Smooth muscle cell (in vitro differentiated cells): ENCODE measurements at regions not wholly inside any gene's neighbourhood (a gene's known extent, or its start where the extent isn't known, plus 50 kb on each side); places are given as distances from the start of the nearest gene placed in this dataset.

Experiments
- DNase-seq: peaks from one replicate; lab custom pipeline; 2025; ENCODE audit not compliant: unreplicated experiment; lab: John Stamatoyannopoulos, UW
- H2AFZ ChIP-seq: fragments of 200-600 bp; sonication (generic); 2 replicates; pipeline ENCODE4 v1.6.0; 2016; ENCODE audit warnings: antibody characterized with exemption, low read depth, mild to moderate bottlenecking
- H3F3A ChIP-seq: fragments of 200-600 bp; sonication (generic); 2 replicates; pipeline ENCODE4 v1.6.0; 2017; ENCODE audit warnings: antibody characterized with exemption, low read depth
- H3K27ac ChIP-seq: fragments of 200-600 bp; sonication (generic); 2 replicates; pipeline ENCODE4 v1.5.1; 2016; ENCODE audit warnings: low read depth, mild to moderate bottlenecking
- H3K27me3 ChIP-seq: fragments of 200-600 bp; sonication (generic); 2 replicates; pipeline ENCODE4 v1.6.1; 2016; ENCODE audit warnings: low read depth, mild to moderate bottlenecking
- H3K36me3 ChIP-seq: fragments of 200-600 bp; sonication (generic); 2 replicates; pipeline ENCODE4 v1.5.1; 2016; ENCODE audit warnings: low read depth
- H3K4me1 ChIP-seq: fragments of 200-600 bp; sonication (generic); 2 replicates; pipeline ENCODE4 v1.5.1; 2016; ENCODE audit warnings: low read depth
- H3K4me2 ChIP-seq: fragments of 200-600 bp; sonication (generic); 2 replicates; pipeline ENCODE4 v1.6.0; 2016; ENCODE audit warnings: mild to moderate bottlenecking
- H3K4me3 ChIP-seq: fragments of 200-600 bp; sonication (generic); 2 replicates; pipeline ENCODE4 v1.5.1; 2016; ENCODE audit warnings: mild to moderate bottlenecking
- H3K79me2 ChIP-seq: fragments of 200-600 bp; sonication (generic); 2 replicates; pipeline ENCODE4 v1.6.0; 2016; ENCODE audit warnings: low read depth, mild to moderate bottlenecking
- H3K9ac ChIP-seq: fragments of 200-600 bp; sonication (generic); 2 replicates; pipeline ENCODE4 v1.6.0; 2016; ENCODE audit warnings: low read depth
- H3K9me3 ChIP-seq: fragments of 200-600 bp; sonication (generic); replicated peaks from 2 replicates; pipeline ENCODE4 v1.5.1; 2016; ENCODE audit warnings: low read depth
- H4K20me1 ChIP-seq: fragments of 200-600 bp; sonication (generic); 2 replicates; pipeline ENCODE4 v1.6.0; 2016; ENCODE audit warnings: low read depth
- WGBS: methylation state at CpG from one replicate; pipeline ENCODE4 v1.1.7; 2016; ENCODE audit warnings: low lambda C conversion rate; 5-methylcytosine and 5-hydroxymethylcytosine counted together
- TF ChIP-seq, protein P1 (sequence below): fragments of 200-600 bp; sonication (generic); IDR thresholded peaks from 2 replicates; pipeline ENCODE4 v1.5.1; 2017; ENCODE audit warnings: borderline replicate concordance, mild to moderate bottlenecking, antibody characterized with exemption; ENCODE audit not compliant: insufficient read depth, poor library complexity, severe bottlenecking

DNA sequence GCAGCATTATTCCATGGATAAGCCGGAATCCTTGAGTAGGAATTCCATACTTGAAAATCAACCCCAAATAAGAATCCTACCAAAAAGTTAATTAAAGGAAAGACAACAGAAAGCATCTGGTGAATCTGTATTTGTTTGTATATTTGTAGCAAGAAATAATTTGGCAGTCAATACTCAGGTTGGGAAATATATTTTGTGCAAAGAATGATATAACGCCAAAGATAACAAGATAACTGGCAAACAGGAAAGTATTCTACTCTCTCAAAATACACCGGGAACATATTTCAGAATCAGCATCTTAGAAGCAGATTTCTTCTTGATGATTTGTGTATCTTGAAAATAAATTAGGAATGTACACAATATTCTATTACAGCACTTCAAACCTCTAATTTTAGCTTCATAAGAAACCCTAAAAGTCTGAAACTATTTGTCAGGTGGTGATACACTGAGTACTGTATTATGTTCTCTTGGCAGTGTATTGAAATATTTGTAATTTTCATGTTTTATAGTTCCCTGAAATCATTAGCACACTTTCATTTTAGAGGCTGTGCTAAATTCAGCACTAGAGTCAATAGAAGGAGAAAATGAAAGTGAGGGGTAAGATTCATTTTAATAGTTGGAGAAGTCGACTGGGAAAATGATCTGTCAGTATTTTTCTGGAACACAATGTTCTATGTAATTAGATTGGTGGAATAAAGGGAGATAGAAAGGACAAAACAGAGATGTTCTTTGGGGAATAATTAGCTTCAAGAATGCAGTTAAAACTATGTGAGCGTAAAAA lies 879.7 kb upstream of the GJE1 start:
- H3K9me3 ChIP-seq: no peaks in the 10 kb centered on the region
- no peak overlapping the region for H3K4me2 ChIP-seq
- H4K20me1 ChIP-seq: no peaks in the 10 kb centered on the region
- no peak for DNase-seq
- no peaks in the 10 kb centered on the region for H3K79me2 ChIP-seq
- H3K27me3 ChIP-seq: no peaks in the 10 kb centered on the region
- H3K9ac ChIP-seq: no peak overlapping the region
- WGBS: 89% methylated on average over 5 of the region's 5 CpGs
- H3K4me3 ChIP-seq: no peak overlapping the region
- no peaks in the 10 kb centered on the region for H3K36me3 ChIP-seq
- H2AFZ ChIP-seq: peak overlapping the region; percentile 18
- no peak overlapping the region for H3K27ac ChIP-seq
- no peaks in the 10 kb centered on the region for H3F3A ChIP-seq
- H3K4me1 ChIP-seq: no peaks in the 10 kb centered on the region
- TF ChIP-seq, protein P1, sequence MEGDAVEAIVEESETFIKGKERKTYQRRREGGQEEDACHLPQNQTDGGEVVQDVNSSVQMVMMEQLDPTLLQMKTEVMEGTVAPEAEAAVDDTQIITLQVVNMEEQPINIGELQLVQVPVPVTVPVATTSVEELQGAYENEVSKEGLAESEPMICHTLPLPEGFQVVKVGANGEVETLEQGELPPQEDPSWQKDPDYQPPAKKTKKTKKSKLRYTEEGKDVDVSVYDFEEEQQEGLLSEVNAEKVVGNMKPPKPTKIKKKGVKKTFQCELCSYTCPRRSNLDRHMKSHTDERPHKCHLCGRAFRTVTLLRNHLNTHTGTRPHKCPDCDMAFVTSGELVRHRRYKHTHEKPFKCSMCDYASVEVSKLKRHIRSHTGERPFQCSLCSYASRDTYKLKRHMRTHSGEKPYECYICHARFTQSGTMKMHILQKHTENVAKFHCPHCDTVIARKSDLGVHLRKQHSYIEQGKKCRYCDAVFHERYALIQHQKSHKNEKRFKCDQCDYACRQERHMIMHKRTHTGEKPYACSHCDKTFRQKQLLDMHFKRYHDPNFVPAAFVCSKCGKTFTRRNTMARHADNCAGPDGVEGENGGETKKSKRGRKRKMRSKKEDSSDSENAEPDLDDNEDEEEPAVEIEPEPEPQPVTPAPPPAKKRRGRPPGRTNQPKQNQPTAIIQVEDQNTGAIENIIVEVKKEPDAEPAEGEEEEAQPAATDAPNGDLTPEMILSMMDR: no peak

DNA sequence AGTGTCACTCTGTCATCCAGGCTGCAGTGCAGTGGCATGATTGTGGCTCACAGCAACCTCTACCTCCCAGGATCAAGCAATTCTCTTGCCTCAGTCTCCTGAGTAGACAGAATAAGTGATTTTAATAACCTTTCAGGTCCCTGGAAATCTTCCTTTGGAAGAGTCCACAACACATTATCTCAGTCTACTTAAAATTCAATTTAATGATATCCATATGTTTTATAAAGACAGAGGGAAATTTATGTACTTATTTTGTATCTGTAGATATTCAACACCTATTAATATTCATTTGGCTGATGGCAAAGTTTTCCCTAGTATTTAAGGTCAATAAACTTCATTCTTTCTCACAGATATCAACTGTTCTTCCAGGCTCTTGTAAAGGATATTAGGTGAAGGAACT lies 881.4 kb upstream of the GJE1 start:
- no peak for DNase-seq
- H3K79me2 ChIP-seq: no peaks in the 10 kb centered on the region
- H3K9me3 ChIP-seq: no peaks in the 10 kb centered on the region
- H3K27me3 ChIP-seq: no peaks in the 10 kb centered on the region
- H2AFZ ChIP-seq: no peak overlapping the region
- H3K27ac ChIP-seq: no peak overlapping the region
- H3F3A ChIP-seq: no peaks in the 10 kb centered on the region
- TF ChIP-seq, protein P1: no peak
- H3K4me1 ChIP-seq: no peaks in the 10 kb centered on the region
- no peak overlapping the region for H3K9ac ChIP-seq
- no peaks in the 10 kb centered on the region for H4K20me1 ChIP-seq
- H3K4me3 ChIP-seq: no peak overlapping the region
- no peaks in the 10 kb centered on the region for H3K36me3 ChIP-seq
- no peak overlapping the region for H3K4me2 ChIP-seq

DNA sequence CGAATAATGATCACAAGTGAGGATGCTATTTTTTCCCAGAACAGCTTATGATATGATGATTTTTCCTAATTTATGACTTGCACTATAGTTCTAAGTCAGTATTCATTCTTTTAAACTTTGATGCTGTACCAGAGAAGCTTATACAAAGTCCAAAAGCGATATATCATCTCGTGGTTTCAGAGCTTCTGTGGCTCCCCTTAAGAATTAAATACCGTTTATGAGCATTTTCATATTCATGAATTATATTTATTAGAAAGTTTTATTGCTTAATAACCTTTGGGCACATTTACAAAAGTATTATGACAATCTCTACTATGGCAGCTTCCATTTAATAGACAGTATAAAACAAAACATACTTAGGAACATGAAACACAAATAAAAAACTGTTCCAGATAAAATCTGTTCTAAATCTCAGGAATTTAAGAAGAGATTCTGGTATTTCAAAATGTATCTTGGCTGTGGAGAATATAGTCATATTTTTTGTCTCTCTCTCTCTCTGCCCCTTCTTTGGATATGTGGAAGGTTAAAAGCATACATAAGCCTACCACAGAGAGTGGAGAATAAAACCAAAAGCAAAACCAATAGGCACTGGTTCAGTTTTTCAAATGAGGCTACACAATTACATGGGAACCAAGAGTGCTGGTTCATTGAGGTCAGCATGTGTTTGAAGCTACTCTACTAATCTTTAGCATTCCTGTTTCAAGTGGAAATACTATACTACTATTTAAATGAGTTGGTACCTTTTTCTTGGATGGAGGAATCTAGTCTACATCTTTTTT lies 884.5 kb upstream of the GJE1 start:
- H4K20me1 ChIP-seq: no peaks in the 10 kb centered on the region
- DNase-seq: no peak
- 89% methylated on average over 4 of the region's 4 CpGs for WGBS
- no peaks in the 10 kb centered on the region for H3K36me3 ChIP-seq
- H3K4me1 ChIP-seq: no peaks in the 10 kb centered on the region
- no peak overlapping the region for H3K27ac ChIP-seq
- H3K9me3 ChIP-seq: no peaks in the 10 kb centered on the region
- no peak overlapping the region for H2AFZ ChIP-seq
- TF ChIP-seq, protein P1: no peak
- H3K4me3 ChIP-seq: no peak overlapping the region
- H3K27me3 ChIP-seq: no peaks in the 10 kb centered on the region
- no peaks in the 10 kb centered on the region for H3K79me2 ChIP-seq
- no peak overlapping the region for H3K9ac ChIP-seq
- no peak overlapping the region for H3K4me2 ChIP-seq
- H3F3A ChIP-seq: no peaks in the 10 kb centered on the region

DNA sequence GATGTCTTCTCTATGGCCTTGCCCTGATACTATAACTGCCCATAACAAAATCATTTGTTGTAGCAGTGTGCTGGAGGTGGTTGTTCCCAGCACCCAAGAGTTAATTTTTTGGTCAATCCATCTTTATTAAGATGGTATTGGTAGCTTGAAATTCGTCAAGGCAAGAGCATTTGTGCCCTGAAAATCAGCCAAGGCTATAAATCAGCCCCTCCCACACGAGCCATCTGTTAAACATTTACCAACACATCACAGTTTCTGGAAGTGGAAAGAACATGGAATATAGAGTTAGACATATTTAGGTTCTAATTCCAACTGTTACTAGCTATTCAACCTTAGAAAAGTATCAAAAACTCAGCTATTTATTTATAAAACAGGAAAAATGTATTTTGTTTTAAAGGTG lies 888.4 kb upstream of the GJE1 start:
- DNase-seq: no peak
- Histone ChIP-seq H3F3A (no peaks in the 10 kb centered on the region), H3K9ac (no peak overlapping the region), H3K79me2 (no peaks in the 10 kb centered on the region), H3K27me3 (no peaks in the 10 kb centered on the region), H4K20me1 (no peaks in the 10 kb centered on the region), H3K4me2 (no peak overlapping the region), H3K36me3 (no peaks in the 10 kb centered on the region), H3K9me3 (no peaks in the 10 kb centered on the region), H2AFZ (no peak overlapping the region), H3K4me1 (no peaks in the 10 kb centered on the region), H3K27ac (no peak overlapping the region), H3K4me3 (no peak overlapping the region)
- TF ChIP-seq, protein P1: no peak
- 33% methylated on average over 2 of the region's 2 CpGs for WGBS
